EH (cell line): ENCODE measurements at regions not wholly inside any gene's neighbourhood (a gene's known extent, or its start where the extent isn't known, plus 50 kb on each side); places are given as distances from the start of the nearest gene placed in this dataset.

Experiments used
- DNase-seq: peaks from one replicate; pipeline ENCODE4 v3.0.0-alpha.2; 2015; ENCODE audit warnings: low read depth

DNA sequence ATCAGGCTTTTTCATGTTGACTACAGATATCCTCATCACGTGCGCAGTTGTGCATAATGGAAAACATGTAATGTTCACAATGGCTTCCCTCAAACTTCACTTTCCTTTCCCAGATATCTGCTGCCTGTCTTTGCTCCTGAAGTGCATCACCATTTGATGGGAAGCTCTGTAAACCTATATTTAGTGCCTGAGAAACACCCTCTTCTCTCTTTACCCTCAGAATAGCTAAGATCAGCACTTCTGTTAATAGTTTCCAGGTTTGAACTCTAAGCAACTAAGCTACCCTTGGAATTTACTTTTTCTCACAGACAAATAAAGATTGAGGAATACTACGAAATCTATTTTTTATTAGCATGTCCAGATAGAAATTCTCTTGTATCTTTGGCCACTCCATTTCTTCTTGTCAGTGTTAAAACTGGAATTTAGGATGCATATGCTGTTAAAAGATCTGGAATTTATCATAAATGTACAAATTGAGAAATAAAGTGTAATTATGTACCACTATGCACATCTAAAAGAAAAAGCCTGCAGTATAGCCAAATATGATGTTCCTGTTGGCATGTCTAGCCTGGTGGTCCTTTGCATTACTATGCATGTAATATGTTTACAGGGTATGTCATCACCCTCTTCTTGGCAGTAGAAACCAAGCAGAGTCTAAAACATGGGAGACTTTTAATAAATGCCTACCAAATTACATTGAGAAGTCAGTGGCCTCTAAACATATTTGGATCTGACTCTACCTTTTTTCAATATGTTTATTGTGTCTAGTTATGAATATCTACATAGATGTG is 278.7 kb downstream of the FIGN start:
- DNase-seq: no peak

DNA sequence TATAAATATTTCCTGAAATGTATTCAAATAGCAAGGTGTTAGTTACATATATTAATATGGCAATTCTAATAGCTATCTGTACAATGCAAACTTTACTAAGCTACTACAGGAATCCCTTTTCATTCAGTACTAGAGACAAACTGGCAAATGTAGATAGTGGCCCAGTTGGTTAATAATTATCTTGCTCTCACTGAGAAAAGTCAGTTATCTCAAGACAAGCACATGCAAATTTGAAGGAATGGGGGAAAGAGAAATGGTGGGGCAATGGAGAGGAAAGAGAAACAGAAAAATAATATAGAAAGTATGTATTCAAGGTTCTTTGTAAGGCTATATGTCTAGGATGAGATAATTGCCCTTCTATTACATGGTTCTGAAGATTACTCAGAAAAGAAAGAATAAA is 280.0 kb downstream of the FIGN start:
- DNase-seq: no peak

DNA sequence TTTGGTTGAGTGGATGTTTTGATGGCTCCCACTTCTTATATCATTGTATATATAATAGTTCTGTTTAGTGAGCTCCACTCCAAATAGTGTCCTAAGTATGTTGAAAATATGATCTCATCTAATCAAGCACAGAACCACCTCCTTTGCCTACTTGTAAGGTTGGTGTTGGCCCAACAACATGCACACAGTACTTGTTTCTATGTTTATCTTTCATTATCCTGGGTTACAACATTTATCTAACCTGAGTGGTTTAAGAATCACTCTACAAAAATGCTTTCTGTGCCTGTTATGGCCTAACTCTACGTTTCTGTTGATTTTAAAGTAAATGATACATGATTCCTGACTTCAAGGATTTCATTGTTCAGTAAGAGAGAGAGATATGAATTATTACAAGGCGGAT is 281.9 kb downstream of the FIGN start:
- DNase-seq: no peak

DNA sequence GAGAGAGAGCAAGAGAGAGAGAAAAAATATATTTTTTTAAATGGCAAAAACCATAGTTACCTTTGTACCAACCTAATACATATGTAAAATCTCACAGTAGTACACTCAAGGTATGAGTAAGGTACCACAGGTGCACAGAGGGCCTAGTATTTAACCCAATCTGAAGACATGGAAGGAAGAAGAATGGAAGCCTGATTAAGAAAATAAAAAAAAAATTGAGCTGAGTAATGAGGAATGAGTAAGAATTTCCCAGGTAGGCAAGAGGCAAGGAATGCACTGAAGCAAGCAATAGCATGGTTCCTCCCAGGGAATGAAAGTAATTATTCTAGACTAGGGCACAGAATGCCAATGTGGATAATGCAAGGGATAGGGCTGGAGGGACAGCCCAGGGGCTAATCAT is 294.2 kb downstream of the FIGN start:
- no peak for DNase-seq

DNA sequence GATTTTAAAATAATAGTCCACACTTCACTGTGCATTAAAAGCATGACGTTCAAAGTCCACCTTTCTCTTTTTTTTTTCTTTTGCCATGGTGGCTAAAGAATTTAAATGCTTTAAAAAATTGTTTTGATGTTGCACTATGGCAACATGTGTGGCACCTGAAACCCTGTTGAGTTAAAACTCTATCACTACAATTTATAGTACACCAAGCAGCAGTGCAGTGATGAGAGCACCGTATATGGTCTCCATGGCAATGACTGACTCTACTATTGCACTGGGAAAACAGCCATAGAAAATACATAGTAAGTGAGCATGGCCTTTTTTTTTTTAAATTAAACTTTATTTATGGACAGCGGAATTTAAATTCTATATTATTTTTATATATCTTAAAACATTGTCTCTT is 298.8 kb downstream of the FIGN start:
- no peak for DNase-seq

DNA sequence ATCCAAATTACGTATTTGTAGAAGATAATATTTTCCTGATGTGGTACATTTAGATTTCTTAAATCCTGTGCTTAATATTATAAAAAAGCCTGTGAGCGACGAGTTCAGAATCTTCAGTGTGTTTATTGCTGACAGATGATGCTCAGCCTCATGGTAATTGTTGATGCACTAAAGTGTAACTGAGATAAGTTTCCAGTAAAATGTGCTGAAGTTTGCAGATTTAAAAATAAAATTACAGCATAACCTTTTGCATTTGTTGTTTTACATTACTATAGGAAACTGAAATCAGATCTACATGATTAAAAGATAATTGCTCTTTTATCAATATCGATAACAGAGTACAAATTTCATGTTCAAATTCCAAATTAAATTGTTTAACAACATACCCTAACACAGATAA is 307.6 kb downstream of the FIGN start:
- DNase-seq: no peak

DNA sequence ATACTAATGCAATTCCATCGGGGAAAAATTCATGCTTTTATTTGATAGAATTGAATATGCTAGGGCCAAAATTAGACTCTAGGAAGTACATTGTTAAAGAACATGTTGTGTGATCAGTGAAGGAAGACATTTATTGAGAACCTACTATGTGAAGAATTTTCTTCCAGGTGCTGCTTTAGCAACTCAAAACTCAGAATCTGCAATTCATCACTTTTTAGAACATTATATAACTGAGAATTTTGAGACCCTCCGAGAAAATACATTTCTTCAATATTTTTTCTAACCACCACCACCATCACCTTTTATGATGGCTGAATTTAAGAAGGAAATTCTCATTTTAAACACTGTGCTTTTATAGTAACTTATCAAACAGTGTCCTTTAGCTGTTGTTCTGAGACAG is 315.2 kb downstream of the FIGN start:
- no peak for DNase-seq

DNA sequence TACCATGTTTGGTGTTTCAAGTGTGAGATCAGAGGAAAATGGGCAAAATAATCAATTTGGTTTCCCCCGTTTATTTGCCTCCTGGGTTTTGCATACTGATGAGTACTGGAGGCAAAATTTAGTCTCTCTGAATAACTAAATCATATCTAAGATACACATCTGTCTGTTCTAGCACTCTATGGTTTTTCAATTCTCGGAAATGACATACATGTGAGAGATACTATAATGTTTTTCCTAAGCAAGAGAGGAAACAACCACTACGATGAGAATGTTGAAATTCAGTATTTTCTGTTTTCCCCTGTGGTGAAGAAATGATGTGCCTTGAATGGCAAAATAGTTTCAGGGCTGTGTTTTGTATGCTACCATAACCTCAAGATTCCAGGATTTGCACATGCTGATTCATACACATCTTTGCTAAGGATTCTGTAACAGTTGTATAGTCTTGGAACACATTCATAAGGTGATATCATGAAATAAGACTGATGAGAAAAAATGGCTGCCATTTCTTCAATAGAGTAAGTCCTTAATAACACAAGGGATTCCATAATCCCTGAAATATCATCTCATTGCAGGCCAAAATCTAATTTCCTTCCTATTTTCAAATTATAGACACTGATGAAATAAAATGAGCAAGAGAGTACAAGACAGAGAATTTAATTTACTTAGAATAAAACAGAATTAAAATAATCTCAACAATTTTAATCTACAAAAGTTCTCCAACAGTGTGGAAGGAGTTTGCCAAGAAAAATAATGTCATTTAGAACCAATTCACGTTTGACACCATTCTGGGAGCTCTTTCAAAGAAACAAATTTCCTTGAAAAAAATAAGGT is 316.6 kb downstream of the FIGN start:
- no peak for DNase-seq

DNA sequence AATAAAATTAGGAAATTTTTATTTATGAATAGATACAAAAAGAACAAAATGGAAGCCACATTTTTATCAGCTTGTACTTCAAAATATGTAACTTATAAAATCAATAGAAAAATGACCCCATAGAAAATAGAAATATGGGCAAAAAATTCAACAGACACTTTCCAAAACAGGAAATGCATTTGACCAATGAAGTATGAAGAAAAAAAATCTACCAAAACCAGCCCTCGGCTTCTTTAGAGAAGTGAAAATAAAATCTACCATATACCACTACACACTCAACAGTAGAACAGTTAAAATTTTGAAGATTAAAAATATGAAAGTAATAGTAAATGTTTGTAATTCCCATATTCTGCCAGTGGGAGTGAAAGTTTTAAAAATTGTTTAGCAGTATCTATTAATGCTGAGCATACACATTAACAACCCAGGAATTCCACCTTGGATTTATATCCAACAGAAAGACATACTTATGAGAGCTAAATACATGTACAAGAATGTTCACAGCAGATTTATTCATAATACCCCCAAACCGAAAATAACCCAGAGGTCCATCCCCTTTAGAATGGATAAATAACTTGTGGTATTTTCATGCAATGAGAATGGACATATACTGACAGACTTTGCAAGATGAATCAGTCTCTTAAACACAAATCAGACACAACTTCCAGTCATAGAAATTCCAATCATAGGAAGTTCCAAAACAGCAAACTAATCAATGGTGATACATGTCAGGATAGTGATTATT is 318.0 kb downstream of the FIGN start:
- DNase-seq: no peak

DNA sequence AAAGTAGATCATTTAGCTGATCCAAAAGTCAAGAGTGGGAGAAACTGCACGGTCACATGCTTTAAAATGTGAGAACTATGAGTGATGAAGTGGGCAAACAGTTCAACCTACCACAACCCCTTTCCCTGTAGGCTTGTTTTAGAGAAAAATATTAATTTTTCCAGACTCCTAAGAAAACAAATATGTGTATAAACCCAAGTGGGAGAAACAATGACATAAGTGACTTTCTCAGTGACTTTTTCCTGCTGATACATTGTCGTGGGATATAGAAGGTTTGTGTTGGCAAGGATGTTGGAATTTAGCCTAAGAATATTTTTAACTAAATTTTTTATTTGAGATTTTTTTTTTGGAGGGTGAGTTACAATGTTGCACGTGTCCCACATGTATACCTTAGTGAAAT is 321.7 kb downstream of the FIGN start:
- DNase-seq: no peak

DNA sequence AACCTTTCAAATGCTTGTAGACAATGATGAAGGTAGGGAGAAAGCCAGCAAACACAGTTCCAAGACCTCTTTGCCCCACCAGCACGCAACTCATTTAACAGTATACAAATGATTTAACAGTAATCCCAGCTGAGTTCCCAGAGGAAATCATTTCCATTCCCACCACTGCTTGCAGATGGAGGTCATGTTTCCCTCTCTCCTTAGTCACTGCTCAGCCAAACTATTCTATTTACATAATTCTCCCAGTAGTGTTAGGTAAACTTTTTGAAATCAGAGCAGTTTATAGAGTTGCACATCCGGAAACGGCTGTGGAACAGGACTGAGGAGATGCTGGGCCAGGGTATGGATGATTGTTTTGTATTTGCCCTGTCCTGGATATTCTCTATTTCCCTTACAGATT is 328.5 kb downstream of the FIGN start:
- peak; percentile 3 for DNase-seq

DNA sequence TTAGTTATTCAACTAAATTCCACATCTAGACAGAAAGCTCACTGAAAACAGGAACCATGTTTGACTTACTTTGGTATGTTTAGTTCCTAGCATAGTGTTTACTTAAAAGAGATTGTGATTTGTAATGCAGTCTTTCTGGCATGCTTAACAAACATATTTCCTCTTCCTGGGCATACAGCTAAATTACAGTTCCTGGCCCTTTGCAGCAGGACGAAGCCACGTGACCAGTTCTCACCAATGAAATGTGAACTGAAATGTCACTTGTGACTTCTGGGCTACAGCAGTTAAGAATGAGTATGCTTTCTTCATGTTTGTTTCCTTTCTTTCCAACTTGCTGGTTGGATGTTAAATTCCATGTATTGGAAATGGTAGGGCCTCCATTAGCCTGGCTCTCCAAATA is 330.5 kb downstream of the FIGN start:
- DNase-seq: peak; percentile 3

DNA sequence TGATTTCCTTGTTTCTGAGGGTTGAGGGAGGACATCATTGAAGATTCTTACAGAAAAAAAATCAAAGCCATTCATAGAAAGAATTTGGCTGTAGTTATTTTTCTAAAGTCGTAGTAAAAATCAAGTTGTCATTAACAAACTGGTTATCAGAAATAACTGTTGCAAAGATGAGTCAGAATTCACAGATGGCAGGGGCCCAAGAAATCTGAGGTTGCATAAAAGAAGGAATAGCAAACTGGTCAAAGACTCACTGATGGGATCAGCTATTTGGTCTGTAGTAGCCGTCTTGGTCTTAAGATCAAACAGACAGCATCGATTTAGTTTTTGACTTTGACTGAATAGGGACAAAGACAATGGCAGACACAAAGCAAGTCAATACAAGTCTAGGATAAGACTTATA is 334.3 kb downstream of the FIGN start:
- DNase-seq: peak; percentile 44

DNA sequence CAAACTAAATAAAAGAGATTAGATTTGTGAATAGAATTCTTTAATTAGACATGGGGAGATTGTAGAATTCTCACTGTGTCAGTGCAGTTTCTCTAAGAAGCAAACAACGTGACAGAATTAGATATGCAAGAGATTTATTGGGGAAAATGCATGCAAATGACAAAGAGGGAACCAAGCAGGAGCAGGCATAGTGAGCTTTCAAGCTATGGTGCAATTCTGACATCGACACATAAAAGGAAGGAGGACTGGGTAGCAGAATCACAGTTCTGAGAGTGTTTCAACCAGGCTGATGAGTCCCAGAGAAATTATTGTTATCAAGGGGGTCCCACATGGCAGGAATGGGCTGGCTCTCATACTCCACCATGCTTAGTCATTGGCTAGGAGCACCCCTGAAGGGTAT is 338.4 kb downstream of the FIGN start:
- no peak for DNase-seq

DNA sequence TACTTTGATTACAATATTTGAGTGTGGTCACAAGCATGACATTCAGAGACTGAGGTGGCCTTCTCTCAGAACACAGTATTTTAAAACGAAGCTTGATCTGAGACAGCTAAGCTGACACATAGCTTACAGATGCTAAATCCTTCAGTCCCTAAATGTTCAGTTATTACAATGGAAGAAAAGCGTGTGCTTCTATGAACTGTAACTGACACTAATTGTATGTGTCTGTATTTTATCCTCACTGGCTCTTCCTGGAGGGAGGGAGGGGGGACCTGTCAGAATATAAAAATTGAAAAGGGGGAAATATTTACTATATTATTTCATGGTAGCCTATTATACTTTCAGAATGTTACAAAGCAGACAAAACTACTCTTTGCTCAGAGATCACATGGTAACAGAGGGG is 340.2 kb downstream of the FIGN start:
- no peak for DNase-seq

DNA sequence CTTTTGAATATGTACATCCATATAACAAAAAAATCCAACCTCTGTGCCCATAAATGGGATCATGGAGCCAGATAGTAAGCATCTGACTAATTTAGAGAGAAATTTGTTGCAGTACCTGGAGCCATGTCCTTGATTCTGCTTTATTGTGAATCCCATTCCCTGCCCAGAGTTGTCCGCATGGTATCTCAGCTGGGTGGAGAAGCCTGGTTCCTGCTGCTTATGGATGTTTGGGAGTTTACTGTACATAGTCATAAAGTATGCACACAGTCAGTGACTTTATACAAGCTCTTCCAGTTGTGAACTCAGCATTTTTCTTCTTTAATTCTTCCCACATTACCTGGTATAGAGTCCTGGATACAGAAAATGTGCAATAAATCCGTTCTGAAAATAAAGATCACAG is 346.0 kb downstream of the FIGN start:
- no peak for DNase-seq

DNA sequence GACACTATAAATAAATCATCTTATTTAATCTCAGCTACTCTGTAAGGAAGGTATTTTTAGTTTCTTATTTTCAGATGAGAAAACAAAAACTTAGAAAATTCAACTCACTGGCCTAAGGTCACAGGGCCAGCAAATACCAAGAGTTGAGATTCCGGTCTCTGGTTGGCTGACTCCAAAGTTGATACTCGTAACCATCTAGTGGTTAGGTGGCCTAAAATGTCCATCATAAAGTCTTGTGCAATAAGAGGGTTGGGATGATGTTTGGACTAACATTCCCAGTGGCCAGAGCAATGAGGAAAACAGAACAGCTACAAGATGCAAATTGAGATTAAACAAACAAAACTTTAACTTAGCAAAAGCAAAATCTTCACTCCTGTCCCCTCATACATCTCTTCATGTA is 360.3 kb downstream of the FIGN start:
- DNase-seq: peak; percentile 9

DNA sequence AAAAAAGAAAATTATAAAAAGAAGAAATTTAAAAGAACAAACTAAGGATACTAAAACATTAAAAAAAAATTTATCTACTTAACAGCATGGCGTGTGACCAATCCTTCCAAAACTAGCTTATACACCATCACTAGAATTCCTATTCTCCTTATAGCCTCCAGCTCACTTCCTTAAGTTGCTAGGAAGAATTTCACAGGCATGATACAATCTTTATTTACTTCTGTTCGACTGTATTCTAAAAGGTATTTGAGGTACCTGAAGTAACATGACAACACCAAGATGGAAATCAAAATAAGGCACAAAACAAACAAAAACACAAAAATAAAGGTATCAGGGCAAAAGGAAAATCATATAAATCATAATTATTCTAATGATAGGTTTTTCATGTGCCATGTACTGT is 360.7 kb downstream of the FIGN start:
- DNase-seq: no peak

DNA sequence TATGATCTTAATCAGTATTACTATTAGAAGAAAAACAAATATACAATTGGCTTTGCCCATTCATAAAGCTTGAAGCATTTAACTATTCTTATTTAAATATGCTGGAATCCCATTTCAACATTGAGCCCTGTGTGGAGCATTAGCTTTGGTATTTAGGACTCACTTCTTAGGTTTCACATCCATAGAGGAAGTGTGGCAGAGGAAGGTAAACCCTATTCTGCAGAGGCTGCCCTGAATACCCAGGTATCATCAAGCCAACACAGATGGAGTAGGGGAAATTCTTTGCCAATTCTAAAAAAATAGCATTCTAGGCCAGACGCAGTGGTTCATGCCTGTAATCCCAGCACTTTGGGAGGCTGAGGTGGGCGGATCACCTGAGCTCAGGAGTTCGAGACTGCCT is 361.5 kb downstream of the FIGN start:
- no peak for DNase-seq

DNA sequence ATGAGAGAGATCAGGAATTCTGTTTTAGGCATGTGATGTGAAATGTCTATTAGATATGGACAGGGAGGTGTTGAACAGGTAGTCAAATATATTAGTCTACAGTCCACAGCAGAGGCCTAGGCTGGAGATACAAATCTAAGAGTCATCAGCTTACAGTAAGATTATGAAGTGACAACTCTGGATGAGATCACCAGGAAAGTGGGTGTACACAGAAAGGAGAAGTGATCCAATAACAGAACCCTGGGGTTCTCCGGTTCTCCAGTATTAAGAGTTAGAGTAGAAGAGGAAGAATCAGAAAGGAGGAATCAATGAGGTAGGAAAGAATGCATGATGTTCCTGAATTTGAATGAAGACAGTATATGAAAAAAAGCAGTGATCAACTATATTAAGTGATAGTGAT is 362.3 kb downstream of the FIGN start:
- DNase-seq: no peak

DNA sequence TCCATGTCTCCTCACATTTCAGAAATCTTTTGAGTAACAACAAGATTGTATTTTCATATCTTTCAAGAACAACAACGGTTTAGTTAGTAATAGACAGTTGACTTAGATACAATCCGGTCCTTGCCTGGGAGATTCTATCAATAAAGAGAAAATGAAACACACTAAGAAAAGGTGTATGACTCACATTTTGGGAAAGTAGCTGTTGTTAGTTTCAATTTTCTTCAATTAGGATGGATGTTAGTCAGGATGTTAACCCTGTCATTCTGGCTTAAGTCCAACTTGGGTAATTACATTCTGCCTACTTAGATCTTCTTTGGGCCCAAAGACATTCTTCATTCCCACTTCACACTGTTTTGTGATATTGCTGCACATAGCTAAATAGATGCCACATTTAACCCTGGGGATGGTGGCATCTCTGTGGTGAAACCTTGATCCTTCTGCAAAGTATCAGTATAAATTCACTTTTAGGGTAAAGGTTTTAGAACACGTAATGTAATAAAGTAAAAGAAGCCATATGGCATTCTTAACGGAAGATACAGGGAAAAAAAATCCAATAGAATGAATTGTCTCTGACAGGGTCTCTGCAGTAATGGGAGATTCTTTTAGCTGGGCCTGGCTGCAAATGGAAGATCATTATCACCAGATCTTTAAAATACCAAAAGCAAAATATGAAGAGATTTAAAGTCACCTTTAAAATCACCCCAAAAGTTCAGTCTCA is 365.5 kb downstream of the FIGN start:
- DNase-seq: no peak

DNA sequence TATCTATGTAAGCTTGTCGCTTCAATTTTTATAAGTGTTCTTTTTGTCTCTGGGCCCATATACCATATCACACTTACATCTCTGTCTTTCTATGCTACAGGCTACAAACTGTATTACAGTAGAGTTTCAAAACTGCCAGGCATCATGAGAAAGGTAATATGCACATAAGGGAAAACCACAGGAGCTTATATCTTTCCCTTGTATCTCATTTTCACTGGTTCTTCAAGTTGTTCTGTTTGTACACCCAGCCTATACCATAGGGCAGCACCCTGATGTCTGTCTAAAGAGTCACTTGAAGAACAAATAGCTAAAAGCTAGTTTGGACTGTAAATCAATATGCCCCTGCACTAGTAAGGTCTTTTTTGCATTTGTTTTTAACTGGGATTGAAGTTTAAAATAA is 366.7 kb downstream of the FIGN start:
- no peak for DNase-seq
